Kidney capillary endothelial cell (primary cell): ENCODE measurements at regions not wholly inside any gene's neighbourhood (a gene's known extent, or its start where the extent isn't known, plus 50 kb on each side); places are given as distances from the start of the nearest gene placed in this dataset.
"Not testable (repeated sequence)": the region's sequence is repeated elsewhere in the genome, so short reads cannot be mapped to it uniquely, and the experiment has no call there.

ENCODE experiments used
- DNase-seq: peaks from one replicate; pipeline ENCODE4 v3.0.0-alpha.2; 2018; ENCODE audit warnings: low spot score

DNA sequence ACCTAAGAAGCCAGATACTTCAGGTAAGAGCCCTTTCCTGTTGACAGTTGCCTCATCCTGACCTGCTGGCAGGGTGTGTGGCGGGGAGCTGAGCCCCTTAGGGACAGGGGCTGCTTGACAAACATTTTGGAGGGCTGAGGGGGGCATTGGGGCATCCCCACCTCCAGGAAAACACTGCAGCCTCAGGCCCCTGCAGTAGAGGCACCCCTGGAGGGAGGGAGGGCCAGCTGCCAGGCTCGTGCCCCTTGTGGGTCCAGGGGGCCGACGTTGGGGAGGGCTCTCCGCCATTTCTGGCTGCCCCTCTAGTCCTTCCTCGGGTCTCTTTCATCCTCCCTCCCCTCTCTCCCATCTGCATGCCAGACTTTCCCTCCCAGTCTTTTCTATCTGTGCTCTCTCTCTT, 177.3 kb downstream of the RPS24 start:
- no peak for DNase-seq

DNA sequence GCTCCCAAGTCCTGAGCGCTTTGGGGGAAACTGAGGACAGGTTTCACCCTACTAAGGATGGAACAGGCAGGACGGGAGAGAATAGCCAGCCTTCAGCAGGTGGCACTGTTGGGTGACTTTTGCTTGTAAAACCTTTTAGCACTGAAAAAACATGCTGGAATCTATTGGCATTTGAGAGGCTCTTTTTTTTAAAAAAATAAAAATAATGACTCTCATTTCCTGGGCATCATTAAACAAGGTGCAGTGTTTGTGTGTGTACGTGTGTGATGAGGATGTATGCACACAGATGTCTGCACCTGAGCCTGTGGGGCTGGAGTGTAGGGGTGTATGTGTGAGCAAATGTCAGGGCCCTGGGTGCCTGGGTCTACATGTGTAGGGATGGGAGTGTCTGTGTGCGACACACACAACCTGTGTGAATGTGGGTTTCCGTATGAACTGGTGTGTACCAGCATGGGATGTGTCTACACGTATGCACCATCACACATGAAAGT, 177.9 kb downstream of the RPS24 start:
- peak; percentile 18 for DNase-seq

DNA sequence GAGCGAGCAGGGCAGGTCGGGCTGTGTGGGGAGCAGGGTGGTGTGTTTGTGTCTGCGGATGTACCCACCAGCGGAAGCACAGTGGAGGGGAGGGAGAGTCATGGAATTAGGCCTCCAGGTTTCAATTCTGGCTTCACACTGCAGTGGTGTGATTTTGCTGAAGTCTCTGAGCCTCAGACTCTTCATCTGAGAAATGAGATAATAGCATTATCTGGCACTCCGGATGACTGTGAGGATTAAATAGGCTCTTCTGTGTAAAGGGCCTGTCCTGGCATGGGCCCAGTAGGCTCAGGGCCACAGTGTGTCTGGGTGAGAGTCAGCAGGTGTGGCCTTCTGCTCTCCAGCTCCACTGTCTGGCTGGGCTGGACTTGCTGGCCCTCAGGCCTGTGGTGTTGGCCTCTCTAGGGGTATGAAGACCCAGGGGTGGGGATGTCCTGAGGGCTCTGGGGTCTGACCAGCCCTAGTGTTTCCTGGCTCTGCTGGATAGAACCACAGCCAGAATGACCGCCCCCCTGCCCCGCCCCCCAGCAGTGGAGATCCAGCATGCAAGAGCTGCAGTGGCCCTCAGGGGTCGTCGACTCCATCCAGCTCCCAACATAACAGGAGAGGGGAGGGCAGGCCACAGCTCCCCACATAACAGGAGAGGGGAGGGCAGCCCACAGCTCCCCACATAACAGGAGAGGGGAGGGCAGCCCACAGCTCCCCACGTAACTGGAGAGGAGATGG, 178.6 kb downstream of the RPS24 start:
- no peak for DNase-seq

DNA sequence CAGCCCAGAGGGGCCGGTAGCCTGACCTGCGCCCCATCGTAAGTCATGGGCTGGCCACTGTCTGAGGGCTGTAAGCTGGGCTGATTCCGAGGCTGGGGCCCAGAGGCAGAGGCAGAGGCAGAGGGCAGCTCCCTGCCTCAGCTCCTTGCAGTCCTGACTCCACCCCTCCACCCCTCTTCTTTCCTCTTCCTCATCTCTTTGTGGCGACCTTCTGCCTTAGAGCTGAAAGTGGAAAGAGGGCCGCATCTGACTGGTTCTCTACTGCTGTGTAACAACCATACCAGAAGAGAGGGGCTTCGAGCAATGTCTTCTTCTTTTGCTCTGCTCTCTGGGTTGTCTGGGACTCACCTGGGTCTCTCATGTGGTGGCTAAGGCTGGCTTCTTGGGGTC, 179.1 kb downstream of the RPS24 start:
- no peak for DNase-seq

DNA sequence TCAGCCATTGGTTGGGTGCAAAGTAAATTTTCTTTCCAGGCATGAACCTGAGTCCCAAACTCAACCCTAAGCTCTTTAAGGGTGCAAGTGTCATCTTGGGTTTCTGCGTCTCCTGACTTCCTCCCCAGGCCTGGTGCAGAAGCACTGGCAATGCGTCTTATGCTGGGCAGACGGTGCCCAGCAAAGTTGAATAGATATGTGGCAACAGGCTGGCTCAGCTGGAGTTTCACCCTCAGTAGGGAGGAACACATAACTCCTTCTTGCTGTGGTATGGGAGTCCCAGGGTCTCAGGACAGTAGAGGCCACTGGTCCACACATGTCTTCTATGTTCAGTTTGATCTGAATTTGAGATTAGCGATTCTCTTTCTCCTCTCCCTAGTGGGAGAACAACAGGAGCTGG, 181.3 kb downstream of the RPS24 start:
- DNase-seq: no peak

DNA sequence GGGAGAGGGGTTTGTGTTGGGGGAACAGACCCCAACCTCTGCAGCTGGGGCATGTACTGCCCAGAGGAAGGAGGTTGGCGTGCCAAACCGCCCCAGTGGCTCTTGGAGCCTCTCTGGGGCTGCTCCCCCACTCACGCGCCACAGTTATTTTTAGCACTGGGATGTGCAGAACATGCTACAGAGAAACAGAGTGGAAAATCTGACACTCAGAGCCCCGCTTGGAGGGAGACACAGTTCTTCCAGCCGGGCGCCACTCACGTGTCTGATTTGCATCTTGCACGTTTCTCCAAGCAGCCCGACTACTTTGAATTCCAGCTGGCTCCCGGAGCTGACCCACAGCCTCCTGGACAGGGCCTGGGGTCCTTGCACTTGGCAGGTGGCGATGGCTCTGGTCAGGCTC, 182.0 kb downstream of the RPS24 start:
- no peak for DNase-seq

DNA sequence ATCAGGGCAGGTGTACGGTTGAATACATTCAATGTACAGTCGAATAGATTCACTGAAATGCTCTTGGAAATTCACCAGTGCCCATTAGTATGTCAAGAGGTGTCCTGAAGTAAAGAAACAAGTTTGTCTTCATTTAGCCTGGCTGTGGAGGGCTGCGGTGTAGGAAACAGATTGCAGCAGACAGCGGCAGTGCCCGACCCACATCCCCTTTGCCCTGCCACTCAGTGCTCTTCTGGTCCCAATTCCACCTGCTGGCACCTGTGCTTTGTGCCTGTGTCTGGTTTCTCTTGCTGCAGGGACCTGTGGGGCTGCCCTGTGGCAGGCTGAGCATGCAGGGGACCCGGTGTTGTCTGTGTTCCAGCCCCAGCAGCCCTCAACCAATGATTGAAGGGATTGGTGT, 183.7 kb downstream of the RPS24 start:
- no peak for DNase-seq

DNA sequence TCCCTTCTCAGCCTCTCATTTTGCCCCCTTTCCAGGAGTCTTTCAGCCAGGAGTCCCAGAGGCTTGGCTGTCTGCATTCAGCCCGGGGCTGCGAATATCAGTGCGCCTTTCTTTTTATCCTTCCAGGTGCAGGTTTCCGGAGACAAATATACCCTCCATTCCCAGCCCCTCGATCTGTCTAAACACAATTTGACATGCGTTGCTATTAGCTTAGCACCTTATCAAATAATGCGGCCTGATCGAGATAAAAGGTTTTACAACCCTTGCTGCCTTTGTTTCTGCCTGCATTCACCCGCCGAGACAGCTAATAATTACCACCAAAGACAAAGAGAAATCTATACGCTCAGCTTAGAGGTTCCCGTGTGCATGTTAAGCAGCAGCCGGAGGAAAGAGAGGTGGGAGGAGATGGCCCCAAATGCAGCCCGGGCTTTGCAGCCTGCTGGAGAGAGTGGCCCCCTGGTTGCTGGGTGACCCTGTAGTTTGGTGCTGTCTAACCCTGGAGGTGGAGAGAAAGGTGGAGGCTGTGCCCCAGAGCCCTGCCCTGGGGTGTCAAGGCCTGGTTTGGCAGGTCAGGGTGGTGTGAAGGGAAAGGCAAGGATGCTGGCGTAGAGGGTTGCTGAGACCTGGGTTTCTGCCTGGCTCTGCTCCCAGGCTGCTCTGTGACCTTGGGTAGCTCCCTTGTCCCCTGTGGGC, 185.3 kb downstream of the RPS24 start:
- DNase-seq: no peak

DNA sequence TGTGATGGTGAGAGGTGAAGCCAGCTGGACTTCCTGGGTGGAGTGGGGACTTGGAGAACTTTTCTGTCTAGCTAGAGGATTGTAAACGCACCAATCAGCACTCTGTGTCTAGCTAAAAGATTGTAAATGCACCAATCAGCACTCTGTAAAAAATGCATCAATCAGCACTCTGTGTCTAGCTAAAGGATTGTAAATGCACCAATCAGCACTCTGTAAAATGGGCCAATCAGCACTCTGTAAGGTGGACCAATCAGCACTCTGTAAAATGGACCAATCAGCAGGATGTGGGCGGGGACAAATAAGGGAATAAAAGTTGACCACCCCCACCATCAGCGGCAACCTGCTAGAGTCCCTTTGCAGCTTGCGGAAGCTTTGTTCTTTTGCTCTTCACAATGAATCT, 185.9 kb downstream of the RPS24 start:
- not testable (repeated sequence) for DNase-seq

DNA sequence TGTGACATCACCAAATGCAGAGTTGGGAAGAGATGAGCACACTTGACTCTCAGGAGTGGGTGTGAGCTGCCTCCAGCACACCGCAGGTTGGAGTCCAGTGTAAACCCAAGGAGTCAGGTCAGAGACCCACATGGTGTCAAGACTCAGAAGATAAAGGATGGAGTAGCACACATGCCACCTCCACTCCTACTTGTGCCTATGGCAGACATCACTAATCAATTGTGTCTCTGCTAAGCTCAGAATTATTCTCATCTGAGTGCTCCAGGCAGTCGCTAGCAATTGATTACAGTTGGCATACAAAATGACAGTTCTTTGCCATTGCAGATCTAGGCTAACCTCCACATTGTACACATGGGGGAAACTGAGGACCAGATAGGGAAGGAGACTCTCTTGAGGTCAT, 187.1 kb downstream of the RPS24 start:
- DNase-seq: no peak

DNA sequence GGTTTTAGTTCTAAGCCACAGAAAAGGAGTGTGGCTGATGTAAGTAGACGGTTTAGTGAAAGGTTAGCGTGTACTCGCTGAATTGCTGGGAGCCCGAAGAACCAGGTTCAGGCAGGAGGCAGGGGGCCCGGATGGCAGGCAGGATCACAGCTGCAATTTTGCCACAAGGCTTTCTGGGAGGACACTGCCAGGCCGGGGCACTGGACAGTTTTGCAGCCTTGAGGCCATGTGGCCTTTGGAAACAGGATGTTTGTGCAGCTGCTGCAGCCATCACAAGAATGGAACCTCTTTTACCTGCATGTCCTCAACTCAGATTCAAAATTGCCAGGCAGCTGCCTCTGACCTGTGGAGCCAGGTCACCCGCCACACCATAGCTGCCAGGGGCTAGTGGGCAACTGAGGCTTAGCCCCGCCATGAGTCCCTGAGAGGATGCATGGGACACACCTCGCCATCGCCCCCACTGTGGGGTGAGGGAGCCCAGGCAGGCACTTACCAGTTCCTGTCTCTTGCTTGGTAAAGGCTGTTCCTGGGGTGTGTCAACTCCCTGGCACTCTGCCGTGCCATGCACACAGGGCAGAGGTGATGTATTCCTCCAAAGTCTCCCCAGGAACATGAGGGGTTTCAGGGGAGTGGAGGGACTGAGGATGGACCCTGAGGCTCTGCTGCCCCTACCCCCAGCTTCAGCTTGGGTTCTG, 188.6 kb downstream of the RPS24 start:
- DNase-seq: no peak

DNA sequence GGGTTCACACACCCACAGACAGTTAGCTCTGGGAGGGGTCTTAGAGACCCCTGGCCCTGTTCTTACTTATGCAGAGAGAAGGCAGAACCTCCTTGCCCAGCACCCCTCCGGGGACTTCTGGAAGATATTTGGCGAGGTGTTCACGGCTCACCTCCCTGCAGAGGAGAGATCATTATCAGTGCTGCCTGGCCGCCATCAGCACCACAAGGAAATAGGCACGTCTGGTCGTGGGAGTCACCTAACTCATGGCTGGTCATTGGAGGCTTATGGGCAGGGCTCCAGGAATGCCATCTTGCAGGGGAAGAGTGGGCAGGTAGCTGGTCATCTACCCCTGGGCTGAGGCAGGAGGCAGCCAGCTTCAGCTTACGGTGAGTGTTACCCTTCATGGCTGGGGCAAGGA, 189.4 kb downstream of the RPS24 start:
- no peak for DNase-seq

DNA sequence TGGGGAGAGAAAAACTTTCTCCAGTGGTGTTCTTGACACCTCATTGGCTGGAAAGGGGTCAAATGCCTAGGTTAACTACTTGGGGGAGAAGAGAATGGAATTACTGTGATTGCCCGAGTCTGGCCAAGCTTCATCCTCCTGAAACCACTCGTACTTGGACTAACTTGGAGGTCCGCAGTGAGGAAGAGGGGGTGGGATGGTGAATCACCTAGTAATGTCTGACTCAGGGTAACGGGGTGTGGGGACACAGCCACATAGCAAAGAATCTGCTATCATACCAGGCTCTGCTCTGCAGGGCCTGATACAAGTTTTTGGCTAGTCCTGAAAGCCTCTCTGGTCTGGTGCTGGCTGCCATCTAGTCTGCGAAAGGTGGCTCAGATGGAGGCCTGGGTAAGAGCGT, 190.9 kb downstream of the RPS24 start:
- no peak for DNase-seq

DNA sequence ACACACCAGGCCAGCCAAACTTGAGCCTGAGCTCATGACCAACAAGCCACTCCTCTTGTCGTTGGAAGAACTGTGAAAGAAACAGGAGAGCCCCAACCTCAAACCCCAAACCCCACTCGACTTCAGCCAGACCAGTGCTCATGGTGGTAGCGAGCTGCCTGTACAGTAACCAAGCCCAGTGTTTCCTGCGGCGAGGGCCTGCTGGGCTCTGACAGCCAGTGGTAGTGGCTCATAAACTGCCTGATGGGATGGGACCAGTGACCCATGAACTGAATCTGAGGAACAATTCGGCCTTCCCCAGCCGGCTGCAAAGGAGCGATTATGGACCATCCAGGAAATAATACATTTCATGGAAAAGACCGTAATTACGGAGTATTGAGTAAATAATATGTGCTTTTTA, 191.9 kb downstream of the RPS24 start:
- DNase-seq: no peak

DNA sequence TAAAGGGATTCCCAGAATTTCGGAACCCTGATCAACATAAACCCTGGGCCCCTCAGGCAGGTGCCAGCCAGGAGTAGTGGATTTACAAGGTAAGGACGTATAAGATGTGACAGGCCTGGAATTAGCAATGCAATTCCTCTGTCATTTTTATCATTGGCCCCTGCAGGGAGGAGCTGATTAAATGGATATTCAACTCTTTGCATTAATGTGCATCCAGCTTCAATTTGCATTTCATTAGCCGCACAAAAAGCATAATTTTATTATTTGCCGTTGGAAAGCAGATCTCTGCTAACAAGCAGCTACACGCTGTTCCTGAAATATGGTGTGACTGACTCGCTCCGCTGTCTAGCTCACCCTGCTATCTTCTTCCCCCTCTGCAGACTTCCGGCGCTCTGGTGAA, 195.8 kb downstream of the RPS24 start:
- no peak for DNase-seq

DNA sequence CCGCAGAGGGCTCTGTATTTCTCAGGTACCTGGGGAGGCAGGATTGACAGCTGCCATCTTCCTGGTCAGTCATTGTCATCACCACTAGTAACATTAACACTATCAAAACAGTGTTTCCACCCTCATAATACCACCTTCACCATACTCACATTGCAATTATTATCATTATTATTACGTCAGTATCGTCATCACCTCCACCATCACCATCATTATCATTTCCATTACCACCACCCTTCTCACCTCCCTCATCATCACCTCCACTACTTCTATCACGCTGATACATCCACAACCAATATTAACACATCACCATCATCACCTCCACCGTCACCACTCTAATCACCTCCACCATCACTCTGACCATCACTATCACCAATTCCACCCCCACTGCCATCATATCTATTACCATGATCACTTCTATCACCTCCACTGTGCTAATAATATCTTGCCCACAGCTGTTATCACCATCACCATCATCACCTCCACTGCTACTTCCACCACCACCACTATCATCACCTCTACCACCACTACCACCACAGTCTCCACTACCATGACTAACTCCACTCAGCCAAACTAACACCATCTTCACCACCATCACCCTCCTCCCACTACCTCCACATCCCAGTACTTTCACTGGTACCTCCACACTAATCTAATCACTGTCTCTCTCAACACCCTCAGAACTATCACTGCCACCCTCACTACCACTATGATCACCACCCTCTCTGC, 196.4 kb downstream of the RPS24 start:
- no peak for DNase-seq

DNA sequence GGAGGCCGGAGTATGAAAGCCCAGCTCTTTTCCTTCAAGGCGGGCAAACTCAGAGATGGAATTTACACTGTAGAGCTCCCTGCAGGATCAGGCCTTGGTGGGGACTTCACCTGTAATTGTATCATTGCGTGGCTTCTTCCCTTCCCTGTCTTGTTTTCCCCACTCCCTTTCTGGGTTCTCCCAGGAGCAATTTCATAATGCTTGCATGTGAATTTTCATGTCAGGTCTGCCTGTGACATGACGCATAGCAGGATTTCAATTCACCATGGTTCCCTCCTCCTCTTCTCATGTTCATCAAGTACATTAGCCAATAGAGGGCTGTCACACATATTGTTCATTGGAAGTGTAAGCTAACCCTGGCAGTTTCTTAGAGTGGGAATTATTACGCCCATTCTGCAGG, 197.7 kb downstream of the RPS24 start:
- DNase-seq: no peak

DNA sequence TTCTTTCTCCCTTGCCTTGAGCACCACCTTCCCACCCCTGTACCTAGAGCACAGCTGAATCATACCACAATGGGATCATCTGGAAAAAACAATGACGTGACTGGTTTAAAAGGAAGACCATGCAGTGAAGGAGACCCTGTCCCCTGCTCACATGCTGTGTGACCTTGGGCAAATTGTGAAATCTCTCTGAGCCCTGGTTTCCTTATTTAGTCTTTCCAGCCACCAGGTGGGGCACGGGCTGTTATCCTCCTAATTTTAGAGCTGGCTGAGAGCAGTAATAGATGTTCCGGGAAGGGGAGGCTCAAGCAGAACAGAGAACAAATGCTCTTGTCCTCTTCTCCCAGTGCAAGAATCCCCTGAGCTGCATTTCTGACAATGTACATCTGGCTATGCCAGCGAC, 198.3 kb downstream of the RPS24 start:
- DNase-seq: no peak

DNA sequence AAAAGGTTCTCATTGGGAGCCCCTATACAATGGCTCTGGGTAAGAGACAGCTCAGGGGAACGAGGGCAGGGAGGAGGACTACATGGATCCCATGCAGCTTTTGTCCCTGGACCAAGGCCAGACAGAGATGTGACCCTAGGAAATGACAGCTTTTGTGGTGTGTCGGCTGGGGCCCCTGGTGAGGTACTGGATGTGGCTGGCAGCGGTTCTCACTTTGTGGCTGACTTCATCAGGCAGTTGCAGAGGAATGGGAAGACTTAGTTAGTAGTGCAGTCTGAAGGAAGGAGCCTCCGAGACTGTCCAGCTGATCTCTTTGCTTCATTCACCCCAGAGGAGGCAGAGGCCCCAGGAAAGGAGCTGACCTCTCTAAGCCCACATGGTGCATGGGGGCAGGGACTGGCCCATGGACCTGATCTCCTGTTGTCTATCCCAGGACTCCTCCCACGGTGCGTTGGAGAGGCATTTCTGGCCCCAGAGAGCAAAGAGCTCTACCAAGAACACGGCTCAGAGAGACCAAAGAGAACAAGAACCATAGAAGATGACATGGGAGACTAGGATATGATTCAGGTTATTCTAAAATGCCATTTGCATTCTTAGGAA, 202.9 kb downstream of the RPS24 start:
- DNase-seq: no peak

DNA sequence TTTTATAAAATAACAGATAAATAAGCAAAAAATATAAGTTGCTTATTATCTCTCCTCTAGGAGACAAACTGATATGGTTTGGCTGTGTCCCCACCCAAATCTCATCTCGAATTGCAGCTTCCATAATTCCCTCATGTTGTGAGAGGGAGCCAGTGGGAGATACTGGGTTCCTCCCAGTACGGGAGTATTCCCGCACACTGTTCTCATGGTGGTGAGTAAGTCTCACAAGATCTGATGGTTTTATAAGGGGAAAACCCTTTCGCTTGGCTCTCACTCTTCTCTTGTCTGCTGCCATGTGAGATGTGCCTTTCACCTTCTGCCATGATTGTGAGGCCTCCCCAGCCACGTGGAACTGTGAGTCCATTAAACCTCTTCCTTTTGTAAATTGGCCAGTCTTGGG, 204.3 kb downstream of the RPS24 start:
- not testable (repeated sequence) for DNase-seq

DNA sequence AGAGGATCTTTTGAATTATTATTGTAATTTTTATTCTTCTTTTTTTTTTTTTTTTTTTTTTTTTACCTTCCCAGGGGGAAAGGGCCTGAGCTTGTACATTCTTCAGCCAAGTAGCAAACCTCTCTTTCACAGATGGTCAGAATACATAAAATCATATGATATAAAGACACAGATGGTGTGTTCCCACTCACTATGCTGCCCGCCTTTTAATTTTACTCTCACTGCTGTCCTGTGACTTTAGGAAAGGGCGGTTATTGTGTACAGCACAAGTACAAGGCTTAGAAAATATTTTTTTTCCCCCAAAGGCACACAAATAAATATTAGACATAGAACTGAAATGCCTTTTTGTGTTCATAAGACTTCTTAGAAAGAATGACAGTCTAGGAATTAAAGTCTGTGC, 213.6 kb downstream of the RPS24 start:
- DNase-seq: no peak

DNA sequence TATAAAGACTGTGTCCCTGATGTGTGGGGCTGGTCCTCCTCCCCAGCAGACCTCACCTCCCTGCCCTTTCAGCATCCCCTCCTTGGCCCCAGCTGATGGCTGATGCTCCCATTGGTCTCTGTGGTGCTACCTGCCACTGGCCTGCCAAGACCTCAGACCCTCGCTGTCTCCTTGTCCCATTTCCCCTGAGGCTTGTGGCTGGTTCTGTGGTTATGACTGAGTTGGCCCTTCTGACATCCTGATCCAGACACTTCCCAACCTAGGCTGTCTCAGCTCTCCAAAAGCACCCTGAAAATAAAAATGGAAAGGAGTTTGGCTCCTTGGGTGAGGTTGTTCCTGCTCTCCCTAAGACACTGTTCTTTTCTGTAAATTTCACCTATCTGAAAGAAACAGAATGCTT, 214.2 kb downstream of the RPS24 start:
- no peak for DNase-seq
